ENCODE measurements at regions not wholly inside any gene's neighbourhood (a gene's known extent, or its start where the extent isn't known, plus 50 kb on each side); places are given as distances from the start of the nearest gene placed in this dataset.
A peak's percentile ranks its signal among the peaks of the same experiment; 100 is the strongest.
"Not testable (repeated sequence)": the region's sequence is repeated elsewhere in the genome, so short reads cannot be mapped to it uniquely, and the experiment has no call there.

- DNase-seq (ENCODE audit: low read depth); H3K4me3 ChIP-seq (ENCODE audit: low read depth, low read length): not testable (repeated sequence)
Observed at GRCh38 chr17:43345515-43345914, 53.3 kb upstream of the ARL4D start.

GRCh38 chr17:43344685-43345084 is 54.1 kb upstream of the ARL4D start:
- no peak for DNase-seq (ENCODE audit: low read depth)
- no peak for TF ChIP-seq CTCF (IDR thresholded peaks at IDR 0.05; ENCODE audit: control insufficient read depth, extremely low read depth, insufficient read depth)
- no peak overlapping the region for H3K4me3 ChIP-seq (ENCODE audit: low read depth, low read length)

- TF ChIP-seq CTCF (IDR thresholded peaks at IDR 0.05; ENCODE audit: control insufficient read depth, extremely low read depth, insufficient read depth) = no peak
- no peak for DNase-seq (ENCODE audit: low read depth)
Observed at GRCh38 chr17:43342589-43342890, 56.3 kb upstream of the ARL4D start.

GRCh38 chr17:43341715-43342588 is 56.8 kb upstream of the ARL4D start:
- no peak for DNase-seq (ENCODE audit: low read depth)
- no peak overlapping the region for H3K4me3 ChIP-seq (ENCODE audit: low read depth, low read length)
- no peak for TF ChIP-seq CTCF (IDR thresholded peaks at IDR 0.05; ENCODE audit: control insufficient read depth, extremely low read depth, insufficient read depth)

More at GRCh38 chr17:43342589-43342890, 56.3 kb upstream of the ARL4D start:
- no peak overlapping the region for H3K4me3 ChIP-seq (ENCODE audit: low read depth, low read length)

GRCh38 chr17:43338886-43339516 is 59.8 kb upstream of the ARL4D start:
- no peak overlapping the region for H3K4me3 ChIP-seq (ENCODE audit: low read depth, low read length)
- TF ChIP-seq CTCF (IDR thresholded peaks at IDR 0.05; ENCODE audit: control insufficient read depth, extremely low read depth, insufficient read depth) = peak; percentile 68
- peak; percentile 56 for DNase-seq (ENCODE audit: low read depth)

GRCh38 chr17:43337684-43338428 is 60.9 kb upstream of the ARL4D start:
- no peak overlapping the region for H3K4me3 ChIP-seq (ENCODE audit: low read depth, low read length)
- peak; percentile 90 for DNase-seq (ENCODE audit: low read depth)
- no peak for TF ChIP-seq CTCF (IDR thresholded peaks at IDR 0.05; ENCODE audit: control insufficient read depth, extremely low read depth, insufficient read depth)

GRCh38 chr17:43334738-43335402 is 63.9 kb upstream of the ARL4D start:
- TF ChIP-seq CTCF (IDR thresholded peaks at IDR 0.05; ENCODE audit: control insufficient read depth, extremely low read depth, insufficient read depth) = no peak
- DNase-seq (ENCODE audit: low read depth) = no peak
- H3K4me3 ChIP-seq (ENCODE audit: low read depth, low read length) = no peak overlapping the region

Measured in LNCaP clone FGC (cell line).